ENCODE measurements at regions not wholly inside any gene's neighbourhood (a gene's known extent, or its start where the extent isn't known, plus 50 kb on each side); places are given as distances from the start of the nearest gene placed in this dataset.

DNA sequence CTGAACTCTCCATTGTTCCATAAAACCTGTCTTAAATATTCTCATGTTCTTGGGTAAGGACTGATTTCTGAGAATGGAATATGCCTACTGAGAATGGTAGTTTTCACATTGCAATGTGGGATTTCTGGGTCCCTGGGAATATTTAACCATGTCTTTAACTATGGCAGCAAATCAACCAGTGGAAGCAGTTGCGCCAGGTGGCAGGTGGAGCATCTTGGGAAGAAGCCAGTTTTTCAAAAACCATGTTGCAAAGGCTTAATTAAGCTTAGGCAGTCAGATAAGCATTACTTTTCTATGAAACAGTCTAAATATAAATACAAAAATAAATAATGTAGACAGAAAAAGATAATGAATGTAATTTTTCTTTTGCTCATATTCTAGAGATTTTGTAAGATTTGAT is 448.1 kb downstream of the ADAMTS20 start:
- BruUV-seq (replicated peaks) = no TSS peak
- Histone ChIP-seq H3K4me2 (ENCODE audit: low read length) (no peak overlapping the region), H3F3A (ENCODE audit: low read length, unreplicated experiment) (no peaks in the 10 kb centered on the region), H3K27me3 (ENCODE audit: low read length) (no peaks in the 10 kb centered on the region), H3K27ac (ENCODE audit: low read length) (no peak overlapping the region), H3K9ac (ENCODE audit: low read length) (no peak overlapping the region), H3K79me2 (ENCODE audit: low read length) (no peaks in the 10 kb centered on the region), H3K4me3 (ENCODE audit: low read length) (no peak overlapping the region), H3K9me2 (replicated peaks; ENCODE audit: low read length) (no peaks in the 10 kb centered on the region), H3K9me3 (ENCODE audit: low read length) (no peaks in the 10 kb centered on the region), H3K4me1 (ENCODE audit: insufficient read depth, low read length) (peaks cover 20% of the 10 kb centered on the region), H3K36me3 (ENCODE audit: low read depth, low read length) (no peaks in the 10 kb centered on the region), H4K20me1 (ENCODE audit: low read length) (no peaks in the 10 kb centered on the region), H2AFZ (ENCODE audit: low read length) (no peak overlapping the region)
- DNase-seq (no peak), ATAC-seq (no peak)
- TF ChIP-seq EZH2 (IDR thresholded peaks at IDR 0.05; ENCODE audit: low read length, unreplicated experiment) = no peak
- TF ChIP-seq, protein P1, sequence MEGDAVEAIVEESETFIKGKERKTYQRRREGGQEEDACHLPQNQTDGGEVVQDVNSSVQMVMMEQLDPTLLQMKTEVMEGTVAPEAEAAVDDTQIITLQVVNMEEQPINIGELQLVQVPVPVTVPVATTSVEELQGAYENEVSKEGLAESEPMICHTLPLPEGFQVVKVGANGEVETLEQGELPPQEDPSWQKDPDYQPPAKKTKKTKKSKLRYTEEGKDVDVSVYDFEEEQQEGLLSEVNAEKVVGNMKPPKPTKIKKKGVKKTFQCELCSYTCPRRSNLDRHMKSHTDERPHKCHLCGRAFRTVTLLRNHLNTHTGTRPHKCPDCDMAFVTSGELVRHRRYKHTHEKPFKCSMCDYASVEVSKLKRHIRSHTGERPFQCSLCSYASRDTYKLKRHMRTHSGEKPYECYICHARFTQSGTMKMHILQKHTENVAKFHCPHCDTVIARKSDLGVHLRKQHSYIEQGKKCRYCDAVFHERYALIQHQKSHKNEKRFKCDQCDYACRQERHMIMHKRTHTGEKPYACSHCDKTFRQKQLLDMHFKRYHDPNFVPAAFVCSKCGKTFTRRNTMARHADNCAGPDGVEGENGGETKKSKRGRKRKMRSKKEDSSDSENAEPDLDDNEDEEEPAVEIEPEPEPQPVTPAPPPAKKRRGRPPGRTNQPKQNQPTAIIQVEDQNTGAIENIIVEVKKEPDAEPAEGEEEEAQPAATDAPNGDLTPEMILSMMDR (conservative IDR thresholded peaks at IDR 0.05; ENCODE audit: low read depth, low read length) = no peak
- TF ChIP-seq EZH2phosphoT487 (IDR thresholded peaks at IDR 0.05; ENCODE audit: borderline replicate concordance, low read length) = no peak
- CTCF ChIA-PET = no interaction called here
- POLR2A ChIA-PET (ENCODE audit: unreplicated experiment) = no interaction called here
- intact Hi-C loops (cut with micrococcal nuclease) = loop anchor here (10.0 kb wide), 1 partner anchor 51 kb away; no protein-coding TSS in a partner anchor

- no peaks in the 10 kb centered on the region for H3K9me3 ChIP-seq (ENCODE audit: low read length)
- no peak for DNase-seq
- no peaks in the 10 kb centered on the region for H4K20me1 ChIP-seq (ENCODE audit: low read length)
- H3K27me3 ChIP-seq (ENCODE audit: low read length) = no peaks in the 10 kb centered on the region
- H3K27ac ChIP-seq (ENCODE audit: low read length) = no peak overlapping the region
- intact Hi-C loops (cut with micrococcal nuclease) = loop anchor here (10.0 kb wide), 1 partner anchor 52 kb away; no protein-coding TSS in a partner anchor
- H3K4me2 ChIP-seq (ENCODE audit: low read length) = no peak overlapping the region
- peaks cover 24% of the 10 kb centered on the region for H3K4me1 ChIP-seq (ENCODE audit: insufficient read depth, low read length)
- no peak overlapping the region for H3K4me3 ChIP-seq (ENCODE audit: low read length)
- POLR2A ChIA-PET (ENCODE audit: unreplicated experiment) = no interaction called here
- H3K9me2 ChIP-seq (replicated peaks; ENCODE audit: low read length) = no peaks in the 10 kb centered on the region
- TF ChIP-seq EZH2 (IDR thresholded peaks at IDR 0.05; ENCODE audit: low read length, unreplicated experiment) (no peak), EZH2phosphoT487 (IDR thresholded peaks at IDR 0.05; ENCODE audit: borderline replicate concordance, low read length) (no peak)
- TF ChIP-seq, protein P1 (conservative IDR thresholded peaks at IDR 0.05; ENCODE audit: low read depth, low read length) = no peak
- H3K9ac ChIP-seq (ENCODE audit: low read length) = no peak overlapping the region
- H3K36me3 ChIP-seq (ENCODE audit: low read depth, low read length) = no peaks in the 10 kb centered on the region
- H3F3A ChIP-seq (ENCODE audit: low read length, unreplicated experiment) = no peaks in the 10 kb centered on the region
- H3K79me2 ChIP-seq (ENCODE audit: low read length) = no peaks in the 10 kb centered on the region
- no TSS peak for BruUV-seq (replicated peaks)
- ATAC-seq = no peak
- no peak overlapping the region for H2AFZ ChIP-seq (ENCODE audit: low read length)
- CTCF ChIA-PET = no interaction called here
Measured at GRCh38 chr12:43102546-43103264, 449.3 kb downstream of the ADAMTS20 start.

GRCh38 chr12:43100231-43100630 is 451.8 kb downstream of the ADAMTS20 start:
- DNase-seq = no peak
- intact Hi-C loops (cut with micrococcal nuclease) = loop anchor here (10.0 kb wide), 1 partner anchor 55 kb away; no protein-coding TSS in a partner anchor
- Histone ChIP-seq H3K36me3 (ENCODE audit: low read depth, low read length) (no peaks in the 10 kb centered on the region), H3K79me2 (ENCODE audit: low read length) (no peaks in the 10 kb centered on the region), H3K27me3 (ENCODE audit: low read length) (no peaks in the 10 kb centered on the region), H3K4me1 (ENCODE audit: insufficient read depth, low read length) (peaks cover 24% of the 10 kb centered on the region), H3K9me2 (replicated peaks; ENCODE audit: low read length) (no peaks in the 10 kb centered on the region), H2AFZ (ENCODE audit: low read length) (no peak overlapping the region), H3K4me3 (ENCODE audit: low read length) (no peak overlapping the region), H3F3A (ENCODE audit: low read length, unreplicated experiment) (no peaks in the 10 kb centered on the region), H3K9ac (ENCODE audit: low read length) (no peak overlapping the region), H3K4me2 (ENCODE audit: low read length) (no peak overlapping the region), H4K20me1 (ENCODE audit: low read length) (no peaks in the 10 kb centered on the region), H3K9me3 (ENCODE audit: low read length) (no peaks in the 10 kb centered on the region), H3K27ac (ENCODE audit: low read length) (no peak overlapping the region)
- no peak for TF ChIP-seq EZH2phosphoT487 (IDR thresholded peaks at IDR 0.05; ENCODE audit: borderline replicate concordance, low read length)
- TF ChIP-seq, protein P1 (conservative IDR thresholded peaks at IDR 0.05; ENCODE audit: low read depth, low read length) = no peak
- TF ChIP-seq EZH2 (IDR thresholded peaks at IDR 0.05; ENCODE audit: low read length, unreplicated experiment) = no peak
- POLR2A ChIA-PET (ENCODE audit: unreplicated experiment) = no interaction called here
- CTCF ChIA-PET = no interaction called here
- no peak for ATAC-seq
- BruUV-seq (replicated peaks) = no TSS peak

Data from PC-3 (cell line).